ENCODE measurements at regions not wholly inside any gene's neighbourhood (a gene's known extent, or its start where the extent isn't known, plus 50 kb on each side); places are given as distances from the start of the nearest gene placed in this dataset.

- ATAC-seq (ENCODE audit: low read depth in 2 of 2) (no peak), DNase-seq (no peak)
- Mint-ChIP-seq H3K9me3 (peaks cover 0 to 8% (median 0%) of the 10 kb centered on the region in 7 donors), H3K27ac (peak overlapping the region in 2 of 6 donors; percentile 15 to 32), H3K36me3 (no peaks in the 10 kb centered on the region), H3K4me3 (no peak overlapping the region), H3K4me1 (peaks cover 0 to 5% (median 0%) of the 10 kb centered on the region in 3 donors), H3K27me3 (peaks cover 0 to 9% (median 6%) of the 10 kb centered on the region in 3 donors)
Measured at GRCh38 chr11:122319691-122320620, 203.9 kb upstream of the BLID start.

- H3K27me3 Mint-ChIP-seq, result peaks cover 0 to 7% (median 6%) of the 10 kb centered on the region in 3 donors
- no peak for DNase-seq
- H3K36me3 Mint-ChIP-seq, result no peaks in the 10 kb centered on the region
- no peak for ATAC-seq (ENCODE audit: low read depth in 2 of 2)
- no peak overlapping the region for H3K27ac Mint-ChIP-seq
- peaks cover 0 to 8% (median 0%) of the 10 kb centered on the region in 7 donors for H3K9me3 Mint-ChIP-seq
- H3K4me1 Mint-ChIP-seq, result peaks cover 0 to 5% (median 0%) of the 10 kb centered on the region in 3 donors
- H3K4me3 Mint-ChIP-seq, result no peak overlapping the region
Measured at GRCh38 chr11:122319085-122319484, 203.1 kb upstream of the BLID start.

GRCh38 chr11:122317305-122317704 is 201.3 kb upstream of the BLID start:
- Mint-ChIP-seq H3K4me1 (peaks cover 0 to 5% (median 0%) of the 10 kb centered on the region in 3 donors), H3K4me3 (no peak overlapping the region), H3K9me3 (peaks cover 0 to 4% (median 0%) of the 10 kb centered on the region in 7 donors), H3K27ac (no peak overlapping the region), H3K36me3 (no peaks in the 10 kb centered on the region), H3K27me3 (peaks cover 0 to 6% (median 4%) of the 10 kb centered on the region in 3 donors)
- no peak for ATAC-seq (ENCODE audit: low read depth in 2 of 2)
- no peak for DNase-seq

- Mint-ChIP-seq H3K4me3 (no peak overlapping the region), H3K36me3 (no peaks in the 10 kb centered on the region), H3K4me1 (no peaks in the 10 kb centered on the region), H3K27me3 (peaks cover 6 to 11% (median 6%) of the 10 kb centered on the region in 3 donors), H3K9me3 (no peaks in the 10 kb centered on the region), H3K27ac (no peak overlapping the region)
- DNase-seq (no peak), ATAC-seq (ENCODE audit: low read depth in 2 of 2) (no peak)
Measured at GRCh38 chr11:122313581-122313980, 197.6 kb upstream of the BLID start.

GRCh38 chr11:122311216-122311755 is 195.3 kb upstream of the BLID start:
- Mint-ChIP-seq H3K27me3 (peaks cover 11 to 18% (median 13%) of the 10 kb centered on the region in 3 donors), H3K4me1 (no peaks in the 10 kb centered on the region), H3K4me3 (no peak overlapping the region), H3K27ac (no peak overlapping the region), H3K36me3 (no peaks in the 10 kb centered on the region), H3K9me3 (no peaks in the 10 kb centered on the region)
- ATAC-seq (ENCODE audit: low read depth in 2 of 2) (no peak), DNase-seq (no peak)

- no peak overlapping the region for H3K4me3 Mint-ChIP-seq
- H3K27ac Mint-ChIP-seq, result no peak overlapping the region
- H3K27me3 Mint-ChIP-seq, result peaks cover 11 to 18% (median 13%) of the 10 kb centered on the region in 3 donors
- H3K4me1 Mint-ChIP-seq, result no peaks in the 10 kb centered on the region
- ATAC-seq (ENCODE audit: low read depth in 2 of 2) (no peak), DNase-seq (no peak)
- no peaks in the 10 kb centered on the region for H3K9me3 Mint-ChIP-seq
- no peaks in the 10 kb centered on the region for H3K36me3 Mint-ChIP-seq
Measured at GRCh38 chr11:122310766-122311165, 194.8 kb upstream of the BLID start.

GRCh38 chr11:122309262-122309925 is 193.4 kb upstream of the BLID start:
- H3K36me3 Mint-ChIP-seq, result no peaks in the 10 kb centered on the region
- H3K27ac Mint-ChIP-seq, result no peak overlapping the region
- DNase-seq (no peak), ATAC-seq (ENCODE audit: low read depth in 2 of 2) (no peak)
- H3K4me3 Mint-ChIP-seq, result no peak overlapping the region
- no peaks in the 10 kb centered on the region for H3K4me1 Mint-ChIP-seq
- H3K9me3 Mint-ChIP-seq, result no peaks in the 10 kb centered on the region
- H3K27me3 Mint-ChIP-seq, result peaks cover 11 to 15% (median 13%) of the 10 kb centered on the region in 3 donors

- peaks cover 11 to 20% (median 13%) of the 10 kb centered on the region in 3 donors for H3K27me3 Mint-ChIP-seq
- DNase-seq (no peak), ATAC-seq (ENCODE audit: low read depth in 2 of 2) (no peak)
- no peaks in the 10 kb centered on the region for H3K36me3 Mint-ChIP-seq
- no peaks in the 10 kb centered on the region for H3K4me1 Mint-ChIP-seq
- H3K4me3 Mint-ChIP-seq, result no peak overlapping the region
- H3K27ac Mint-ChIP-seq, result no peak overlapping the region
- H3K9me3 Mint-ChIP-seq, result no peaks in the 10 kb centered on the region
Measured at GRCh38 chr11:122308226-122308625, 192.2 kb upstream of the BLID start.

- DNase-seq (no peak), ATAC-seq (ENCODE audit: low read depth in 2 of 2) (no peak)
- H3K36me3 Mint-ChIP-seq, result no peaks in the 10 kb centered on the region
- no peak overlapping the region for H3K27ac Mint-ChIP-seq
- peaks cover 11 to 20% (median 13%) of the 10 kb centered on the region in 3 donors for H3K27me3 Mint-ChIP-seq
- H3K4me1 Mint-ChIP-seq, result no peaks in the 10 kb centered on the region
- H3K9me3 Mint-ChIP-seq, result no peaks in the 10 kb centered on the region
- no peak overlapping the region for H3K4me3 Mint-ChIP-seq
Measured at GRCh38 chr11:122307476-122308035, 191.5 kb upstream of the BLID start.

- H3K27me3 Mint-ChIP-seq, result peaks cover 11 to 20% (median 13%) of the 10 kb centered on the region in 3 donors
- H3K27ac Mint-ChIP-seq, result no peak overlapping the region
- H3K4me3 Mint-ChIP-seq, result no peak overlapping the region
- no peak for ATAC-seq (ENCODE audit: low read depth in 2 of 2)
- no peaks in the 10 kb centered on the region for H3K9me3 Mint-ChIP-seq
- no peaks in the 10 kb centered on the region for H3K4me1 Mint-ChIP-seq
- H3K36me3 Mint-ChIP-seq, result no peaks in the 10 kb centered on the region
- no peak for DNase-seq
Measured at GRCh38 chr11:122306831-122307391, 190.9 kb upstream of the BLID start.

- Mint-ChIP-seq H3K9me3 (peaks cover 0 to 3% (median 0%) of the 10 kb centered on the region in 7 donors), H3K36me3 (no peaks in the 10 kb centered on the region), H3K27ac (no peak overlapping the region), H3K27me3 (peaks cover 11 to 20% (median 13%) of the 10 kb centered on the region in 3 donors), H3K4me1 (no peaks in the 10 kb centered on the region), H3K4me3 (no peak overlapping the region)
- no peak for ATAC-seq (ENCODE audit: low read depth in 2 of 2)
- DNase-seq, result no peak
Measured at GRCh38 chr11:122305426-122306320, 189.7 kb upstream of the BLID start.

GRCh38 chr11:122304973-122305372 is 189.0 kb upstream of the BLID start:
- H3K9me3 Mint-ChIP-seq, result peaks cover 0 to 7% (median 3%) of the 10 kb centered on the region in 7 donors
- H3K36me3 Mint-ChIP-seq, result peaks cover 3 to 4% of the 10 kb centered on the region in 2 donors

More at GRCh38 chr11:122304973-122305372, 189.0 kb upstream of the BLID start:
- no peak for ATAC-seq (ENCODE audit: low read depth in 2 of 2)
- Mint-ChIP-seq H3K4me1 (no peaks in the 10 kb centered on the region), H3K4me3 (no peak overlapping the region), H3K27me3 (peaks cover 11 to 20% (median 12%) of the 10 kb centered on the region in 3 donors), H3K27ac (no peak overlapping the region)
- no peak for DNase-seq
